ENCODE measurements at regions not wholly inside any gene's neighbourhood (a gene's known extent, or its start where the extent isn't known, plus 50 kb on each side); places are given as distances from the start of the nearest gene placed in this dataset.

- Histone ChIP-seq H3K4me1 (ENCODE audit: control insufficient read depth, insufficient read depth, low read depth, low read length) (no peaks in the 10 kb centered on the region), H3K27me3 (ENCODE audit: control insufficient read depth in 1 of 2, insufficient read depth in 1 of 2, low read length in 2 of 2) (no peaks in the 10 kb centered on the region), H4K91ac (ENCODE audit: low read length) (no peak overlapping the region), H3K79me1 (replicated peaks; ENCODE audit: low read length, poor library complexity, severe bottlenecking) (no peaks in the 10 kb centered on the region), H2AK5ac (ENCODE audit: low read length, severe bottlenecking) (no peak overlapping the region), H3K36me3 (ENCODE audit: control insufficient read depth in 1 of 2, insufficient read depth in 2 of 2, low read depth in 1 of 2, low read length in 2 of 2) (no peaks in the 10 kb centered on the region), H3K9ac (ENCODE audit: low read length) (no peak overlapping the region), H4K8ac (ENCODE audit: low read length) (no peak overlapping the region), H3K18ac (ENCODE audit: low read depth in 1 of 2, low read length in 2 of 2) (no peak overlapping the region), H2BK5ac (ENCODE audit: low read depth, low read length, poor library complexity, severe bottlenecking) (no peak overlapping the region), H3K4me3 (ENCODE audit: insufficient read depth in 1 of 2, low read depth in 1 of 2, low read length in 2 of 2) (no peak overlapping the region), H3K4ac (ENCODE audit: low read depth in 1 of 2, low read length in 2 of 2) (no peak overlapping the region), H2BK120ac (ENCODE audit: low read depth, low read length) (no peak overlapping the region), H2BK15ac (ENCODE audit: low read depth, poor library complexity, severe bottlenecking) (no peak overlapping the region), H3K27ac (ENCODE audit: low read length, poor library complexity, severe bottlenecking) (no peak overlapping the region), H2AFZ (ENCODE audit: low read depth, low read length) (no peak overlapping the region), H3K9me3 (ENCODE audit: control insufficient read depth, low read length) (peaks cover 4% of the 10 kb centered on the region), H2BK12ac (ENCODE audit: low read length in 2 of 2) (no peak overlapping the region), H3K23ac (ENCODE audit: low read length in 2 of 2) (no peak overlapping the region), H3K14ac (ENCODE audit: low read length in 2 of 2) (no peak overlapping the region), H3K4me2 (ENCODE audit: low read length, poor library complexity, severe bottlenecking) (no peak overlapping the region)
- no peak for DNase-seq
- 50% methylated on average over 2 of the region's 3 CpGs for WGBS
These were observed 255.6 kb upstream of the CTAGE1 start for GRCh38 chr18:22673182-22673862.

DNA sequence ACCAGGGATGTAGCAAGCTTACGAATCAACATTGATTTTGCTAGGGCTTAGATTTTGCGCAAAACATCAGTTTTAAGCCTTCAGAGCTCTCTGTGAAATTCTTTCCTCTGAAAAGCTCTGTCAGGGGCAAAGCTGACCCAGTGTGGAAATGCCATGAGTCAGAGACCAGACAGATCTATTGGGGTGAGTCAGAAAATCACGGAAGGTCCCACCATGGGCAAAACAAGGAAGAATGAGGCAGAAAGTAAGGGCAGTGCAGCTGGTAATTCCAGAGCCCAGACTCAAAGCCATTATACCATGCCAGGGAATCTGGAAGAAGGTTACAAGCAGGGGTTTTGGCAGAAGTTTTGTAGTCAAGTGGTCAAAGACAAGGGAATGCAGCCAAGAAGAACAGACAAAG, 256.6 kb upstream of the CTAGE1 start:
- H2BK5ac ChIP-seq (ENCODE audit: low read depth, low read length, poor library complexity, severe bottlenecking), result no peak overlapping the region
- WGBS, result 44% methylated on average over 3 of the region's 3 CpGs
- peak; percentile 93 for DNase-seq
- no peak overlapping the region for H2AK5ac ChIP-seq (ENCODE audit: low read length, severe bottlenecking)
- H4K8ac ChIP-seq (ENCODE audit: low read length), result no peak overlapping the region
- no peak overlapping the region for H2BK120ac ChIP-seq (ENCODE audit: low read depth, low read length)
- no peak overlapping the region for H3K18ac ChIP-seq (ENCODE audit: low read depth in 1 of 2, low read length in 2 of 2)
- H3K14ac ChIP-seq (ENCODE audit: low read length in 2 of 2), result no peak overlapping the region
- no peak overlapping the region for H2BK15ac ChIP-seq (ENCODE audit: low read depth, poor library complexity, severe bottlenecking)
- no peak overlapping the region for H2AFZ ChIP-seq (ENCODE audit: low read depth, low read length)
- no peak overlapping the region for H3K4me2 ChIP-seq (ENCODE audit: low read length, poor library complexity, severe bottlenecking)
- H3K36me3 ChIP-seq (ENCODE audit: control insufficient read depth in 1 of 2, insufficient read depth in 2 of 2, low read depth in 1 of 2, low read length in 2 of 2), result no peaks in the 10 kb centered on the region
- no peak overlapping the region for H2BK12ac ChIP-seq (ENCODE audit: low read length in 2 of 2)
- peak overlapping the region; percentile 90 for H3K27ac ChIP-seq (ENCODE audit: low read length, poor library complexity, severe bottlenecking)
- H3K9me3 ChIP-seq (ENCODE audit: control insufficient read depth, low read length), result peaks cover 4% of the 10 kb centered on the region
- H4K91ac ChIP-seq (ENCODE audit: low read length), result no peak overlapping the region
- no peak overlapping the region for H3K4ac ChIP-seq (ENCODE audit: low read depth in 1 of 2, low read length in 2 of 2)
- H3K4me1 ChIP-seq (ENCODE audit: control insufficient read depth, insufficient read depth, low read depth, low read length), result no peaks in the 10 kb centered on the region
- no peak overlapping the region for H3K23ac ChIP-seq (ENCODE audit: low read length in 2 of 2)
- H3K79me1 ChIP-seq (replicated peaks; ENCODE audit: low read length, poor library complexity, severe bottlenecking), result no peaks in the 10 kb centered on the region
- H3K27me3 ChIP-seq (ENCODE audit: control insufficient read depth in 1 of 2, insufficient read depth in 1 of 2, low read length in 2 of 2), result no peaks in the 10 kb centered on the region
- peak overlapping the region; percentile 45 for H3K9ac ChIP-seq (ENCODE audit: low read length)
- no peak overlapping the region for H3K4me3 ChIP-seq (ENCODE audit: insufficient read depth in 1 of 2, low read depth in 1 of 2, low read length in 2 of 2)

- peaks cover 4% of the 10 kb centered on the region for H3K9me3 ChIP-seq (ENCODE audit: control insufficient read depth, low read length)
- H2AFZ ChIP-seq (ENCODE audit: low read depth, low read length), result no peak overlapping the region
- H2BK12ac ChIP-seq (ENCODE audit: low read length in 2 of 2), result peak overlapping the region in 1 of 2 experiments; percentile 71
- H3K23ac ChIP-seq (ENCODE audit: low read length in 2 of 2), result no peak overlapping the region
- H3K27ac ChIP-seq (ENCODE audit: low read length, poor library complexity, severe bottlenecking), result peak overlapping the region; percentile 90
- H3K4me3 ChIP-seq (ENCODE audit: insufficient read depth in 1 of 2, low read depth in 1 of 2, low read length in 2 of 2), result peak overlapping the region; percentile 2 to 21
- H3K9ac ChIP-seq (ENCODE audit: low read length), result no peak overlapping the region
- H3K27me3 ChIP-seq (ENCODE audit: control insufficient read depth in 1 of 2, insufficient read depth in 1 of 2, low read length in 2 of 2), result no peaks in the 10 kb centered on the region
- H2BK15ac ChIP-seq (ENCODE audit: low read depth, poor library complexity, severe bottlenecking), result no peak overlapping the region
- H3K4me1 ChIP-seq (ENCODE audit: control insufficient read depth, insufficient read depth, low read depth, low read length), result no peaks in the 10 kb centered on the region
- no peak overlapping the region for H4K8ac ChIP-seq (ENCODE audit: low read length)
- H3K4ac ChIP-seq (ENCODE audit: low read depth in 1 of 2, low read length in 2 of 2), result no peak overlapping the region
- no peak overlapping the region for H2BK5ac ChIP-seq (ENCODE audit: low read depth, low read length, poor library complexity, severe bottlenecking)
- H4K91ac ChIP-seq (ENCODE audit: low read length), result no peak overlapping the region
- no peak overlapping the region for H3K4me2 ChIP-seq (ENCODE audit: low read length, poor library complexity, severe bottlenecking)
- H3K36me3 ChIP-seq (ENCODE audit: control insufficient read depth in 1 of 2, insufficient read depth in 2 of 2, low read depth in 1 of 2, low read length in 2 of 2), result no peaks in the 10 kb centered on the region
- H2AK5ac ChIP-seq (ENCODE audit: low read length, severe bottlenecking), result peak overlapping the region; percentile 92
- no peak for DNase-seq
- H3K18ac ChIP-seq (ENCODE audit: low read depth in 1 of 2, low read length in 2 of 2), result no peak overlapping the region
- no peaks in the 10 kb centered on the region for H3K79me1 ChIP-seq (replicated peaks; ENCODE audit: low read length, poor library complexity, severe bottlenecking)
- no peak overlapping the region for H3K14ac ChIP-seq (ENCODE audit: low read length in 2 of 2)
- H2BK120ac ChIP-seq (ENCODE audit: low read depth, low read length), result no peak overlapping the region
These were observed 257.3 kb upstream of the CTAGE1 start for GRCh38 chr18:22675006-22675405.

GRCh38 chr18:22676423-22676822, 256.7 kb upstream of the RBBP8 start:
- H3K27ac ChIP-seq (ENCODE audit: low read length, poor library complexity, severe bottlenecking), result no peak overlapping the region
- no peak overlapping the region for H2BK120ac ChIP-seq (ENCODE audit: low read depth, low read length)
- no peaks in the 10 kb centered on the region for H3K79me1 ChIP-seq (replicated peaks; ENCODE audit: low read length, poor library complexity, severe bottlenecking)
- H3K9me3 ChIP-seq (ENCODE audit: control insufficient read depth, low read length), result peaks cover 4% of the 10 kb centered on the region
- no peak overlapping the region for H2AFZ ChIP-seq (ENCODE audit: low read depth, low read length)
- H3K27me3 ChIP-seq (ENCODE audit: control insufficient read depth in 1 of 2, insufficient read depth in 1 of 2, low read length in 2 of 2), result no peaks in the 10 kb centered on the region
- no peak overlapping the region for H3K23ac ChIP-seq (ENCODE audit: low read length in 2 of 2)
- no peak overlapping the region for H2BK5ac ChIP-seq (ENCODE audit: low read depth, low read length, poor library complexity, severe bottlenecking)
- H3K9ac ChIP-seq (ENCODE audit: low read length), result no peak overlapping the region
- H2BK12ac ChIP-seq (ENCODE audit: low read length in 2 of 2), result no peak overlapping the region
- no peak overlapping the region for H3K18ac ChIP-seq (ENCODE audit: low read depth in 1 of 2, low read length in 2 of 2)
- no peak overlapping the region for H4K8ac ChIP-seq (ENCODE audit: low read length)
- H3K4me2 ChIP-seq (ENCODE audit: low read length, poor library complexity, severe bottlenecking), result no peak overlapping the region
- H4K91ac ChIP-seq (ENCODE audit: low read length), result no peak overlapping the region
- no peak overlapping the region for H3K4me3 ChIP-seq (ENCODE audit: insufficient read depth in 1 of 2, low read depth in 1 of 2, low read length in 2 of 2)
- no peak overlapping the region for H2AK5ac ChIP-seq (ENCODE audit: low read length, severe bottlenecking)
- H3K4ac ChIP-seq (ENCODE audit: low read depth in 1 of 2, low read length in 2 of 2), result no peak overlapping the region
- H3K36me3 ChIP-seq (ENCODE audit: control insufficient read depth in 1 of 2, insufficient read depth in 2 of 2, low read depth in 1 of 2, low read length in 2 of 2), result no peaks in the 10 kb centered on the region
- no peaks in the 10 kb centered on the region for H3K4me1 ChIP-seq (ENCODE audit: control insufficient read depth, insufficient read depth, low read depth, low read length)
- WGBS, result 100% methylated on average over 2 of the region's 2 CpGs
- no peak for DNase-seq
- no peak overlapping the region for H2BK15ac ChIP-seq (ENCODE audit: low read depth, poor library complexity, severe bottlenecking)
- H3K14ac ChIP-seq (ENCODE audit: low read length in 2 of 2), result no peak overlapping the region

Data from mesenchymal stem cell (in vitro differentiated cells and primary cell).